GM12878 (cell line): ENCODE measurements at regions not wholly inside any gene's neighbourhood (a gene's known extent, or its start where the extent isn't known, plus 50 kb on each side); places are given as distances from the start of the nearest gene placed in this dataset.

Experiments
- ATAC-seq: fragments of 200-7000 bp; cut with Tn5 transposase; 3 replicates; pipeline ENCODE4 v1.9.1; 2020; ENCODE audit warnings: mild to moderate bottlenecking, moderate library complexity
- BruUV-seq: library from RNA; stranded (reverse); fragments of 400-500 nt; replicated peaks from 2 replicates; lab custom pipeline; 2021; lab: Mats Ljungman, UMichigan
- CTCF ChIA-PET: fragments of 300-600 bp; sonication (Branson Sonifier 250); formaldehyde crosslinking; extraction: SDS; loops from one replicate; lab custom pipeline; 2021; ENCODE audit warnings: inconsistent platforms; lab: Yijun Ruan, JAX
- POLR2A ChIA-PET: fragments of 350-600 bp; formaldehyde crosslinking; extraction: SDS; loops from one replicate; lab custom pipeline; 2021; ENCODE audit warnings: inconsistent platforms; lab: Charles Lee
- RAD21 ChIA-PET: fragments of 300-600 bp; sonication (Branson Sonifier 250); formaldehyde crosslinking; loops from one replicate; lab custom pipeline; 2023; ENCODE audit warnings: antibody characterized with exemption; ENCODE audit not compliant: unreplicated experiment; lab: Charles Lee
- SMC1A ChIA-PET: fragments of 300-600 bp; sonication (Branson Sonifier 250); formaldehyde crosslinking; loops from one replicate; lab custom pipeline; 2023; ENCODE audit not compliant: unreplicated experiment, uncharacterized antibody; lab: Charles Lee
- DNase-seq: peaks from one replicate; pipeline ENCODE4 v3.0.0-alpha.2; 2011; ENCODE audit warnings: low read depth, low spot score
- FAIRE-seq: peaks from 3 replicates; lab custom pipeline; 2011; peaks lifted over from hg19 to GRCh38; lab: Jason Lieb, UNC
- H2AFZ ChIP-seq: 2 replicates; pipeline ENCODE4 v1.6.0; 2011; ENCODE audit warnings: low read depth, low read length, control low read depth; ENCODE audit not compliant: control insufficient read depth
- H3K27ac ChIP-seq: 2 replicates; pipeline ENCODE4 v1.5.1; 2011; ENCODE audit warnings: control low read depth; ENCODE audit not compliant: control insufficient read depth, insufficient read depth
- H3K27me3 ChIP-seq, 2 experiments: replicated peaks in 1 of 2; 2 replicates each; pipeline versions ENCODE4 v1.6.0 to v1.6.1; 2011; ENCODE audit warnings: low read length in 1 of 2; ENCODE audit not compliant: control insufficient read depth in 2 of 2, insufficient read depth in 2 of 2
- H3K36me3 ChIP-seq, 2 experiments: 2 replicates each; pipeline ENCODE4 v1.5.1; 2011; ENCODE audit warnings: low read length in 1 of 2; ENCODE audit not compliant: control insufficient read depth in 2 of 2, insufficient read depth in 2 of 2
- H3K4me1 ChIP-seq: 2 replicates; pipeline ENCODE4 v1.6.1; 2011; ENCODE audit warnings: mild to moderate bottlenecking, low read length, moderate library complexity, mixed read lengths; ENCODE audit not compliant: control insufficient read depth, insufficient read depth
- H3K4me2 ChIP-seq: 2 replicates; pipeline ENCODE4 v1.6.0; 2011; ENCODE audit warnings: control low read depth; ENCODE audit not compliant: control insufficient read depth, insufficient read depth
- H3K4me3 ChIP-seq: fragments of 200-600 bp; sonication (generic); 2 replicates; pipeline ENCODE4 v1.5.1; 2016
- H3K79me2 ChIP-seq: 2 replicates; pipeline ENCODE4 v1.6.0; 2011; ENCODE audit warnings: low read length; ENCODE audit not compliant: control insufficient read depth, insufficient read depth
- H3K9ac ChIP-seq: 2 replicates; pipeline ENCODE4 v1.8.0; 2011; ENCODE audit warnings: low read length, control low read depth, mixed read lengths; ENCODE audit not compliant: control insufficient read depth, insufficient read depth
- H3K9me3 ChIP-seq: replicated peaks from 3 replicates; pipeline ENCODE4 v1.5.1; 2011; ENCODE audit warnings: mild to moderate bottlenecking, low read length; ENCODE audit not compliant: control insufficient read depth, insufficient read depth
- H4K20me1 ChIP-seq: 2 replicates; pipeline ENCODE4 v1.6.0; 2011; ENCODE audit not compliant: control insufficient read depth, insufficient read depth
- CEBPB ChIP-seq, 2 experiments: fragments of 150-350 bp in 1 of 2; IDR thresholded peaks; 2 replicates each; pipeline ENCODE4 v1.6.1; 2012 to 2014; ENCODE audit warnings: low read depth in 2 of 2, low read length in 2 of 2, borderline replicate concordance in 1 of 2, inconsistent platforms in 1 of 2
- ETV6 ChIP-seq, 2 experiments: fragments of 450-650 bp in 1 of 2; IDR thresholded peaks in 1 of 2; conservative IDR thresholded peaks in 1 of 2; 2 replicates each; pipeline ENCODE4 v1.6.1; 2014; ENCODE audit warnings: antibody characterized with exemption in 1 of 2, borderline replicate concordance in 1 of 2, low read depth in 1 of 2, mild to moderate bottlenecking in 1 of 2, moderate library complexity in 1 of 2
- GABPA ChIP-seq: IDR thresholded peaks from 2 replicates; pipeline ENCODE4 v1.6.1; 2014; ENCODE audit warnings: antibody characterized with exemption, low read depth, mild to moderate bottlenecking, inconsistent platforms
- KAT2A ChIP-seq: conservative IDR thresholded peaks from 2 replicates; pipeline ENCODE4 v1.6.1; 2011; ENCODE audit warnings: low read depth, low read length; ENCODE audit not compliant: control insufficient read depth
- KLF5 ChIP-seq: fragments of 450-650 bp; IDR thresholded peaks from 2 replicates; pipeline ENCODE4 v1.6.1; 2014; ENCODE audit warnings: mild to moderate bottlenecking; ENCODE audit not compliant: partially characterized antibody
- MAX ChIP-seq: IDR thresholded peaks from 2 replicates; pipeline ENCODE4 v1.6.1; 2012; ENCODE audit warnings: low read depth, low read length, improper control_type of control experiment
- NFYA ChIP-seq: IDR thresholded peaks from 2 replicates; pipeline ENCODE4 v1.6.1; 2011; ENCODE audit warnings: low read depth, mild to moderate bottlenecking, low read length, improper control_type of control experiment, borderline replicate concordance
- NR2C1 ChIP-seq: fragments of 450-650 bp; IDR thresholded peaks from 2 replicates; pipeline ENCODE4 v1.6.1; 2017; ENCODE audit warnings: antibody characterized with exemption, mild to moderate bottlenecking, moderate library complexity
- RAD21 ChIP-seq: IDR thresholded peaks from 2 replicates; pipeline ENCODE4 v1.6.1; 2011; ENCODE audit warnings: mild to moderate bottlenecking, low read depth, low read length, moderate library complexity; ENCODE audit not compliant: insufficient read depth
- SMAD1 ChIP-seq: fragments of 450-650 bp; IDR thresholded peaks from 2 replicates; pipeline ENCODE4 v1.6.1; 2018; ENCODE audit warnings: mild to moderate bottlenecking, low read depth; ENCODE audit not compliant: partially characterized antibody
- SMC3 ChIP-seq: IDR thresholded peaks from 2 replicates; pipeline ENCODE4 v1.6.1; 2011; ENCODE audit warnings: low read length, improper control_type of control experiment, borderline replicate concordance
- SREBF2 ChIP-seq: IDR thresholded peaks from 2 replicates; pipeline ENCODE4 v1.6.1; 2012; ENCODE audit warnings: mild to moderate bottlenecking, low read length
- SRF ChIP-seq, 2 experiments: IDR thresholded peaks; 2 replicates each; pipeline ENCODE4 v1.6.1; 2011; ENCODE audit warnings: low read depth in 2 of 2, low read length in 2 of 2, mild to moderate bottlenecking in 1 of 2, moderate library complexity in 1 of 2
- STAT3 ChIP-seq: IDR thresholded peaks from 2 replicates; pipeline ENCODE4 v1.6.1; 2011; ENCODE audit warnings: low read depth, low read length, improper control_type of control experiment
- TAF1 ChIP-seq: IDR thresholded peaks from 2 replicates; pipeline ENCODE4 v1.6.1; 2011; ENCODE audit warnings: mild to moderate bottlenecking, low read depth, low read length, borderline replicate concordance
- TARDBP ChIP-seq: IDR thresholded peaks from 2 replicates; pipeline ENCODE4 v1.6.1; 2016; ENCODE audit warnings: borderline replicate concordance
- YBX1 ChIP-seq: fragments of 450-650 bp; IDR thresholded peaks from 2 replicates; pipeline ENCODE4 v1.6.1; 2016; ENCODE audit warnings: antibody characterized with exemption
- ZBTB11 ChIP-seq: fragments of 450-650 bp; formaldehyde crosslinking; IDR thresholded peaks from 2 replicates; pipeline ENCODE4 v1.5.0; 2022; ENCODE audit warnings: mild to moderate bottlenecking, missing genetic modification characterization
- ZNF274 ChIP-seq: IDR thresholded peaks from one replicate; pipeline ENCODE4 v1.8.0; 2011; ENCODE audit not compliant: insufficient read length, insufficient read depth
- in situ Hi-C: fragments of 300-500 bp; cut with MboI; formaldehyde crosslinking; loops from 9 replicates; pipeline ENCODE4 v1.14.3; 2018; ENCODE audit warnings: mixed read lengths
- intact Hi-C: fragments of 100-400 bp; cut with micrococcal nuclease; formaldehyde crosslinking; loops from one replicate; pipeline ENCODE4 v1.14.2; 2022; ENCODE audit not compliant: unreplicated experiment

DNA sequence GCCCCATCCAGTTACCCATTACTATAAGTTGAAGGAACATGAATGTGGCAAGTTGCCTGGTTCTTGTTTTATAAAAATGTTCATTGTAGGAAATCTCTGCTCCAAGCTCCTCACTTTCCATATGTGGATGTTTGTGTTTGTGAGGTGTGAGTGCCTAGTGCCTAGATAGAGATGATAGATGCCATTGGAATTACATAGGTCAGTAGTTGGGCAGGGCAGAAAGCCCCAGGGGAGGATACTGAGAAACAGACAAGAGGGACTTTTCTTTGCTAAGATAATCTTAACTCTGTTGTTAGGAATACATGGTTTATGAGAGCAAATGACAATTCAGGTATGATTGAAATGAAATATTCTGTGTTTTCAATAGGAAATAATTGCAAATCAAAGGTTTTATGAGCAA is 226.3 kb upstream of the GRIP1 start:
- Histone ChIP-seq H2AFZ (no peak overlapping the region), H3K4me2 (no peak overlapping the region), H3K4me3 (no peak overlapping the region), H3K4me1 (peaks cover 12% of the 10 kb centered on the region), H3K79me2 (no peaks in the 10 kb centered on the region), H3K9me3 (no peaks in the 10 kb centered on the region), H3K9ac (no peak overlapping the region), H3K36me3 (no peaks in the 10 kb centered on the region), H3K27me3 (no peaks in the 10 kb centered on the region), H3K27ac (no peak overlapping the region), H4K20me1 (no peaks in the 10 kb centered on the region)
- ChIA-PET POLR2A (no interaction called here), SMC1A (no interaction called here), RAD21 (no interaction called here), CTCF (no interaction called here)
- intact Hi-C loops (no loop called here), in situ Hi-C loops (no loop called here)
- ATAC-seq = no peak
- TF ChIP-seq TARDBP = no peak
- TF ChIP-seq NFYA = no peak
- TF ChIP-seq MAX = no peak
- no peak for TF ChIP-seq KAT2A
- TF ChIP-seq GABPA = no peak
- no peak for TF ChIP-seq ZBTB11 (CRISPR knock-in tag)
- TF ChIP-seq SRF (IDR thresholded peaks at IDR 0.05; ENCODE audit: low read depth in 2 of 2, low read length in 2 of 2) = no peak
- TF ChIP-seq KLF5 = no peak
- no peak for TF ChIP-seq ETV6 (conservative IDR thresholded peaks at IDR 0.05 in 1 of 2, IDR thresholded peaks at IDR 0.05 in 1 of 2; ENCODE audit: borderline replicate concordance in 1 of 2, low read depth in 1 of 2)
- no peak for TF ChIP-seq SMAD1
- no peak for TF ChIP-seq YBX1
- no peak for TF ChIP-seq RAD21
- no peak for TF ChIP-seq CEBPB (IDR thresholded peaks at IDR 0.05; ENCODE audit: borderline replicate concordance in 1 of 2, low read depth in 2 of 2, low read length in 2 of 2)
- no peak for TF ChIP-seq TAF1
- no peak for TF ChIP-seq ZNF274
- TF ChIP-seq STAT3 = no peak
- no peak for TF ChIP-seq SREBF2
- no peak for TF ChIP-seq SMC3
- TF ChIP-seq NR2C1 = no peak
- no peak for FAIRE-seq
- no peak for DNase-seq
- no TSS peak for BruUV-seq
